ENCODE measurements at regions not wholly inside any gene's neighbourhood (a gene's known extent, or its start where the extent isn't known, plus 50 kb on each side); places are given as distances from the start of the nearest gene placed in this dataset.

GRCh38 chr10:61558188-61558587 is 104.5 kb upstream of the CABCOCO1 start:
- ATAC-seq = no peak
- TF ChIP-seq POU6F1 (CRISPR knock-in tag; IDR thresholded peaks at IDR 0.05; ENCODE audit: borderline replicate concordance, low read depth) = no peak
- no peak for TF ChIP-seq ZNF8 (CRISPR knock-in tag; IDR thresholded peaks at IDR 0.05)

DNA sequence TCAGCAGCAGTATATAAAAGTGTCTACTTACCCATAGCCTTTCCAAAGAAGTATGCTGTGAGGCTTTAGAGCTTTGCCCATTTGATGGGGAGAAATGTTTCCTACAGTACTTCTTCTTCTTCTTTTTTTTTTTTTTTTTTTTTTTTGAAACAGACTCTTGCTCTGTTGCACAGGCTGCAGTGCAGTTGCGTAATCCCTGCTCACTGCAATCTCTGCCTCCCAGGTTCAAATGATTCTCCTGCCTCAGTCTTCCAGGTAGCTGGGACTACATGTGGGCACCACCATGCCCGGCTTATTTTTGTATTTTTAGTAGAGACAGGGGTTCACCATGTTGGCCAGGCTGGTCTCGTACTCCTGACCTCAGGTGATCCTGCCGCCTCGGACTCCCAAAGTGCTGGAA is 101.7 kb upstream of the TMEM26 start:
- no peak for ATAC-seq
- TF ChIP-seq GLIS3 (CRISPR knock-in tag; IDR thresholded peaks at IDR 0.05) (no peak), POU6F1 (CRISPR knock-in tag; IDR thresholded peaks at IDR 0.05; ENCODE audit: borderline replicate concordance, low read depth) (no peak), RARB (CRISPR knock-in tag; IDR thresholded peaks at IDR 0.05) (no peak), OSR1 (CRISPR knock-in tag; IDR thresholded peaks at IDR 0.05) (no peak), ARNTL (CRISPR knock-in tag; IDR thresholded peaks at IDR 0.05; ENCODE audit: borderline replicate concordance, low read depth) (no peak), ISL1 (CRISPR knock-in tag; IDR thresholded peaks at IDR 0.05) (no peak), ZFP30 (CRISPR knock-in tag; IDR thresholded peaks at IDR 0.05) (no peak), CSDC2 (CRISPR knock-in tag; IDR thresholded peaks at IDR 0.05) (no peak), SNAI2 (CRISPR knock-in tag; IDR thresholded peaks at IDR 0.05) (no peak), PPARA (CRISPR knock-in tag; IDR thresholded peaks at IDR 0.05; ENCODE audit: borderline replicate concordance) (no peak), ESRRG (CRISPR knock-in tag; IDR thresholded peaks at IDR 0.05) (no peak), TCF4 (CRISPR knock-in tag; IDR thresholded peaks at IDR 0.05; ENCODE audit: borderline replicate concordance) (no peak), ZNF565 (CRISPR knock-in tag; conservative IDR thresholded peaks at IDR 0.05; ENCODE audit: low read depth) (no peak), CSRNP3 (CRISPR knock-in tag; IDR thresholded peaks at IDR 0.05) (no peak), PATZ1 (CRISPR knock-in tag; IDR thresholded peaks at IDR 0.05; ENCODE audit: borderline replicate concordance) (no peak), BACH2 (CRISPR knock-in tag; IDR thresholded peaks at IDR 0.05; ENCODE audit: borderline replicate concordance) (no peak)
- TF ChIP-seq, protein P1, sequence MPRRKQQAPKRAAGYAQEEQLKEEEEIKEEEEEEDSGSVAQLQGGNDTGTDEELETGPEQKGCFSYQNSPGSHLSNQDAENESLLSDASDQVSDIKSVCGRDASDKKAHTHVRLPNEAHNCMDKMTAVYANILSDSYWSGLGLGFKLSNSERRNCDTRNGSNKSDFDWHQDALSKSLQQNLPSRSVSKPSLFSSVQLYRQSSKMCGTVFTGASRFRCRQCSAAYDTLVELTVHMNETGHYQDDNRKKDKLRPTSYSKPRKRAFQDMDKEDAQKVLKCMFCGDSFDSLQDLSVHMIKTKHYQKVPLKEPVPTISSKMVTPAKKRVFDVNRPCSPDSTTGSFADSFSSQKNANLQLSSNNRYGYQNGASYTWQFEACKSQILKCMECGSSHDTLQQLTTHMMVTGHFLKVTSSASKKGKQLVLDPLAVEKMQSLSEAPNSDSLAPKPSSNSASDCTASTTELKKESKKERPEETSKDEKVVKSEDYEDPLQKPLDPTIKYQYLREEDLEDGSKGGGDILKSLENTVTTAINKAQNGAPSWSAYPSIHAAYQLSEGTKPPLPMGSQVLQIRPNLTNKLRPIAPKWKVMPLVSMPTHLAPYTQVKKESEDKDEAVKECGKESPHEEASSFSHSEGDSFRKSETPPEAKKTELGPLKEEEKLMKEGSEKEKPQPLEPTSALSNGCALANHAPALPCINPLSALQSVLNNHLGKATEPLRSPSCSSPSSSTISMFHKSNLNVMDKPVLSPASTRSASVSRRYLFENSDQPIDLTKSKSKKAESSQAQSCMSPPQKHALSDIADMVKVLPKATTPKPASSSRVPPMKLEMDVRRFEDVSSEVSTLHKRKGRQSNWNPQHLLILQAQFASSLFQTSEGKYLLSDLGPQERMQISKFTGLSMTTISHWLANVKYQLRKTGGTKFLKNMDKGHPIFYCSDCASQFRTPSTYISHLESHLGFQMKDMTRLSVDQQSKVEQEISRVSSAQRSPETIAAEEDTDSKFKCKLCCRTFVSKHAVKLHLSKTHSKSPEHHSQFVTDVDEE (CRISPR knock-in tag; IDR thresholded peaks at IDR 0.05) = no peak

- ATAC-seq = no peak
- TF ChIP-seq ZC3H10 (CRISPR knock-in tag; IDR thresholded peaks at IDR 0.05) = no peak
- no peak for TF ChIP-seq PPARA (CRISPR knock-in tag; IDR thresholded peaks at IDR 0.05; ENCODE audit: borderline replicate concordance)
- TF ChIP-seq CSRNP3 (CRISPR knock-in tag; IDR thresholded peaks at IDR 0.05) = no peak
- TF ChIP-seq RARB (CRISPR knock-in tag; IDR thresholded peaks at IDR 0.05) = no peak
- TF ChIP-seq CSDC2 (CRISPR knock-in tag; IDR thresholded peaks at IDR 0.05) = no peak
- TF ChIP-seq POU6F1 (CRISPR knock-in tag; IDR thresholded peaks at IDR 0.05; ENCODE audit: borderline replicate concordance, low read depth) = no peak
Measured at GRCh38 chr10:61549861-61550260, 96.7 kb upstream of the TMEM26 start.
